ENCODE measurements at regions not wholly inside any gene's neighbourhood (a gene's known extent, or its start where the extent isn't known, plus 50 kb on each side); places are given as distances from the start of the nearest gene placed in this dataset.

DNA sequence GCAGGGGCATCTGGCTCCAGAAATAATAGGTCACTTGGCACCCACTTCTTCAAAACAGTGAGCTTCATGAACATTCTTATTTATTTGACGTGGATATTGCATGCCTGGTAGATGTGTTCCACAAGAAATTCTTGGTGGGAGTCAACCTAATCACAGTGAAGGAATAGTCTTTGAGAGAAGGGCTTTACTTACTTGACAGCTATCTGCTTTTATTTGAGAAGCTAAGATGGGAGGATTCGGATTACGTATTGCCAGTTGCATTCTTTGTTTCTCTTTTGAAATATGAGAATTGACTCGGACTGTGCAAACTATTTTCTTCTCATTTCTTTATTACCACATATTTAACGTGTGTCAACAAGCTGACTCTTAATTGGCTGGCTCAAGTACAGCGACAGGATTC lies 117.2 kb downstream of the FASLG start (continued):
- TF ChIP-seq, protein P1, sequence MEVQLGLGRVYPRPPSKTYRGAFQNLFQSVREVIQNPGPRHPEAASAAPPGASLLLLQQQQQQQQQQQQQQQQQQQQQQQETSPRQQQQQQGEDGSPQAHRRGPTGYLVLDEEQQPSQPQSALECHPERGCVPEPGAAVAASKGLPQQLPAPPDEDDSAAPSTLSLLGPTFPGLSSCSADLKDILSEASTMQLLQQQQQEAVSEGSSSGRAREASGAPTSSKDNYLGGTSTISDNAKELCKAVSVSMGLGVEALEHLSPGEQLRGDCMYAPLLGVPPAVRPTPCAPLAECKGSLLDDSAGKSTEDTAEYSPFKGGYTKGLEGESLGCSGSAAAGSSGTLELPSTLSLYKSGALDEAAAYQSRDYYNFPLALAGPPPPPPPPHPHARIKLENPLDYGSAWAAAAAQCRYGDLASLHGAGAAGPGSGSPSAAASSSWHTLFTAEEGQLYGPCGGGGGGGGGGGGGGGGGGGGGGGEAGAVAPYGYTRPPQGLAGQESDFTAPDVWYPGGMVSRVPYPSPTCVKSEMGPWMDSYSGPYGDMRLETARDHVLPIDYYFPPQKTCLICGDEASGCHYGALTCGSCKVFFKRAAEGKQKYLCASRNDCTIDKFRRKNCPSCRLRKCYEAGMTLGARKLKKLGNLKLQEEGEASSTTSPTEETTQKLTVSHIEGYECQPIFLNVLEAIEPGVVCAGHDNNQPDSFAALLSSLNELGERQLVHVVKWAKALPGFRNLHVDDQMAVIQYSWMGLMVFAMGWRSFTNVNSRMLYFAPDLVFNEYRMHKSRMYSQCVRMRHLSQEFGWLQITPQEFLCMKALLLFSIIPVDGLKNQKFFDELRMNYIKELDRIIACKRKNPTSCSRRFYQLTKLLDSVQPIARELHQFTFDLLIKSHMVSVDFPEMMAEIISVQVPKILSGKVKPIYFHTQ (CRISPR knock-in tag; IDR thresholded peaks at IDR 0.05): no peak
- TF ChIP-seq, protein P2, sequence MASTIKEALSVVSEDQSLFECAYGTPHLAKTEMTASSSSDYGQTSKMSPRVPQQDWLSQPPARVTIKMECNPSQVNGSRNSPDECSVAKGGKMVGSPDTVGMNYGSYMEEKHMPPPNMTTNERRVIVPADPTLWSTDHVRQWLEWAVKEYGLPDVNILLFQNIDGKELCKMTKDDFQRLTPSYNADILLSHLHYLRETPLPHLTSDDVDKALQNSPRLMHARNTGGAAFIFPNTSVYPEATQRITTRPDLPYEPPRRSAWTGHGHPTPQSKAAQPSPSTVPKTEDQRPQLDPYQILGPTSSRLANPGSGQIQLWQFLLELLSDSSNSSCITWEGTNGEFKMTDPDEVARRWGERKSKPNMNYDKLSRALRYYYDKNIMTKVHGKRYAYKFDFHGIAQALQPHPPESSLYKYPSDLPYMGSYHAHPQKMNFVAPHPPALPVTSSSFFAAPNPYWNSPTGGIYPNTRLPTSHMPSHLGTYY (CRISPR knock-in tag; IDR thresholded peaks at IDR 0.05): no peak
- TF ChIP-seq CREM (CRISPR knock-in tag; IDR thresholded peaks at IDR 0.05): no peak
- TF ChIP-seq, protein P3, sequence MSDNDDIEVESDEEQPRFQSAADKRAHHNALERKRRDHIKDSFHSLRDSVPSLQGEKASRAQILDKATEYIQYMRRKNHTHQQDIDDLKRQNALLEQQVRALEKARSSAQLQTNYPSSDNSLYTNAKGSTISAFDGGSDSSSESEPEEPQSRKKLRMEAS (CRISPR knock-in tag; IDR thresholded peaks at IDR 0.05): no peak
- TF ChIP-seq, protein P4, sequence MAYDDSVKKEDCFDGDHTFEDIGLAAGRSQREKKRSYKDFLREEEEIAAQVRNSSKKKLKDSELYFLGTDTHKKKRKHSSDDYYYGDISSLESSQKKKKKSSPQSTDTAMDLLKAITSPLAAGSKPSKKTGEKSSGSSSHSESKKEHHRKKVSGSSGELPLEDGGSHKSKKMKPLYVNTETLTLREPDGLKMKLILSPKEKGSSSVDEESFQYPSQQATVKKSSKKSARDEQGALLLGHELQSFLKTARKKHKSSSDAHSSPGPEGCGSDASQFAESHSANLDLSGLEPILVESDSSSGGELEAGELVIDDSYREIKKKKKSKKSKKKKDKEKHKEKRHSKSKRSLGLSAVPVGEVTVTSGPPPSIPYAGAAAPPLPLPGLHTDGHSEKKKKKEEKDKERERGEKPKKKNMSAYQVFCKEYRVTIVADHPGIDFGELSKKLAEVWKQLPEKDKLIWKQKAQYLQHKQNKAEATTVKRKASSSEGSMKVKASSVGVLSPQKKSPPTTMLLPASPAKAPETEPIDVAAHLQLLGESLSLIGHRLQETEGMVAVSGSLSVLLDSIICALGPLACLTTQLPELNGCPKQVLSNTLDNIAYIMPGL (CRISPR knock-in tag; IDR thresholded peaks at IDR 0.05): no peak

DNA sequence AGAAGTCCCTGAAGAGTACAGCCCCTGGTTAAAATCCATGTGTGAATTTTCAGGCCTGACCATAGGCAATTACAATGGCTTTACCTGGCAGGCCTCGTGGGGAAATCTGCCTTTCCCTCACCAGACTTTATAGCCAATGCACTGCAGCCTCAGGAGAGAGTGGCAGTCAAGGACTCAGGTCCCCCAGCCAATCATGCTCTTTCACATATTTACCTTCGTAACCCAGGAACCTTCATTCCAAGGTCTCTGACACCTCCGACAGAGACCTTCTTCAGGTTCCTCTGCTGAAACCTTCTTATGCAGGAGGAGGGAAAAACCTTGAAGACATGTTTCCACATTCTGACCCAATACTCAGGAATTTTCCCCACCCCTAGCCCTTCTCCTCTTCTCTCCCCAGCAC lies 118.9 kb downstream of the FASLG start:
- H3K27ac Mint-ChIP-seq: no peak overlapping the region
- H3K4me1 Mint-ChIP-seq: peaks cover 5% of the 10 kb centered on the region; the same call in 1 of the 2 replicates
- no peak for DNase-seq (ENCODE audit: low spot score)
- no peak overlapping the region for H3K4me3 Mint-ChIP-seq
- H3K27me3 Mint-ChIP-seq (ENCODE audit: low read depth): peaks cover 10% of the 10 kb centered on the region
- no peaks in the 10 kb centered on the region for H3K36me3 Mint-ChIP-seq
- peaks cover 2% of the 10 kb centered on the region for H3K9me3 Mint-ChIP-seq
- ATAC-seq: peak; percentile 78
- ChIA-PET CTCF (no interaction called here), POLR2A (no interaction called here)
- no peak for TF ChIP-seq ETV6 (CRISPR knock-in tag; IDR thresholded peaks at IDR 0.05)
- no peak for TF ChIP-seq TEAD4 (CRISPR knock-in tag; IDR thresholded peaks at IDR 0.05)
- TF ChIP-seq, protein P5, sequence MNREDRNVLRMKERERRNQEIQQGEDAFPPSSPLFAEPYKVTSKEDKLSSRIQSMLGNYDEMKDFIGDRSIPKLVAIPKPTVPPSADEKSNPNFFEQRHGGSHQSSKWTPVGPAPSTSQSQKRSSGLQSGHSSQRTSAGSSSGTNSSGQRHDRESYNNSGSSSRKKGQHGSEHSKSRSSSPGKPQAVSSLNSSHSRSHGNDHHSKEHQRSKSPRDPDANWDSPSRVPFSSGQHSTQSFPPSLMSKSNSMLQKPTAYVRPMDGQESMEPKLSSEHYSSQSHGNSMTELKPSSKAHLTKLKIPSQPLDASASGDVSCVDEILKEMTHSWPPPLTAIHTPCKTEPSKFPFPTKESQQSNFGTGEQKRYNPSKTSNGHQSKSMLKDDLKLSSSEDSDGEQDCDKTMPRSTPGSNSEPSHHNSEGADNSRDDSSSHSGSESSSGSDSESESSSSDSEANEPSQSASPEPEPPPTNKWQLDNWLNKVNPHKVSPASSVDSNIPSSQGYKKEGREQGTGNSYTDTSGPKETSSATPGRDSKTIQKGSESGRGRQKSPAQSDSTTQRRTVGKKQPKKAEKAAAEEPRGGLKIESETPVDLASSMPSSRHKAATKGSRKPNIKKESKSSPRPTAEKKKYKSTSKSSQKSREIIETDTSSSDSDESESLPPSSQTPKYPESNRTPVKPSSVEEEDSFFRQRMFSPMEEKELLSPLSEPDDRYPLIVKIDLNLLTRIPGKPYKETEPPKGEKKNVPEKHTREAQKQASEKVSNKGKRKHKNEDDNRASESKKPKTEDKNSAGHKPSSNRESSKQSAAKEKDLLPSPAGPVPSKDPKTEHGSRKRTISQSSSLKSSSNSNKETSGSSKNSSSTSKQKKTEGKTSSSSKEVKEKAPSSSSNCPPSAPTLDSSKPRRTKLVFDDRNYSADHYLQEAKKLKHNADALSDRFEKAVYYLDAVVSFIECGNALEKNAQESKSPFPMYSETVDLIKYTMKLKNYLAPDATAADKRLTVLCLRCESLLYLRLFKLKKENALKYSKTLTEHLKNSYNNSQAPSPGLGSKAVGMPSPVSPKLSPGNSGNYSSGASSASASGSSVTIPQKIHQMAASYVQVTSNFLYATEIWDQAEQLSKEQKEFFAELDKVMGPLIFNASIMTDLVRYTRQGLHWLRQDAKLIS (CRISPR knock-in tag; IDR thresholded peaks at IDR 0.05; ENCODE audit: borderline replicate concordance): no peak
- no peak for TF ChIP-seq GABPB1 (CRISPR knock-in tag; IDR thresholded peaks at IDR 0.05)
- TF ChIP-seq PRRX2 (CRISPR knock-in tag; IDR thresholded peaks at IDR 0.05): no peak
- no peak for TF ChIP-seq NFATC4 (CRISPR knock-in tag; IDR thresholded peaks at IDR 0.05)

DNA sequence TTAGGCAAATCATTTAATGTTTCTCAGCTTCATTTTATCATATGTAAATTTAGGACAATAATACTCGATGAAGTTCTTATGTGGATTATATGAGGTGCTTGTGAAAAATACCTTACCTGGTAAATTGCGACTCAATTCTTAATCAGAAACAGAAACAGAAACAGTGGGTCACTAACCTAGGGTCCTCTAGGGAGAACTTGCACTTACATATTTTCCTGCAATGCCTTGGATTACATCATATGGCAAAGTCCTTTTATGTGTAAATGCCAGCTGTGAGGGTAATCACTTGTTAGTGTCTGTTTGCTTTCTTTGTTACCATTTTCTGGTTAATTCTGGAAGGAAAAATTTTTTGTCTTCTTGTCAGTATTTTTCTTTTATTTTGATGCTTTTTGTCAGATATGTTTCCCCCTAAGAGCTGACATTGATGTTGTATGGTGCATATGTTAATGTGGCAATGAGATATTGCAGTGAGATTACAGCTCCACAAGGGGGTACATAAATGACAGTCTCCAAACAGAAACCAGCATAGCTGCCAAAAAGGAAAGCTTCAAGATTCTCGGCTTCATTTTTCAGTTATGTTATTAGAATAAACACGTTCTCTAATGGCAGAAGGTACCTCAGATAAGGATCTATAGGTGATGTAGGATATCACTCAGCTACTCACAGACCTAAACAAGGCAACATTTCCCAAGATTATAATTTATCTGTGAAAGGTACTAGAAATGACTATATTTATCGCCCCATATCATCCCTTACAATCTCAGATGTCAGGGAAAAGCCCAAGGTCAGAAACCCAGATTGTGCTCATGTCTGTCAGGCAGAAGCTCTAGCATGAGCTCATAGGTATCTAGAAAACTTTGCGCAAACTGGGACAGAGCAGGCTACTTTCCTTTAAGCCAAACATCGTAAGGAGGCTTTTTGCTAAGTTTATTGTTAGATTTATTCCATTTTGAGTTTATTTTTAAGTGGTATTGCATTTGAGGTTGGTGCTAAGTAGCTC lies 119.9 kb downstream of the FASLG start:
- DNase-seq (ENCODE audit: low spot score) (no peak), ATAC-seq (no peak)
- Mint-ChIP-seq H3K36me3 (no peaks in the 10 kb centered on the region), H3K4me3 (no peak overlapping the region), H3K27me3 (ENCODE audit: low read depth) (peaks cover 10% of the 10 kb centered on the region), H3K4me1 (peaks cover 5% of the 10 kb centered on the region; the same call in 1 of the 2 replicates), H3K9me3 (peaks cover 12% of the 10 kb centered on the region), H3K27ac (no peak overlapping the region)
- ChIA-PET CTCF (interaction anchor here (0.8 to 0.9 kb wide), 2 partner anchors 9 to 34 kb away, joined by 3 read pairs; no protein-coding TSS in a partner anchor), POLR2A (no interaction called here)
- no peak for TF ChIP-seq ZNF263 (CRISPR knock-in tag; IDR thresholded peaks at IDR 0.05; ENCODE audit: low read depth)
- no peak for TF ChIP-seq ZNF219 (CRISPR knock-in tag; IDR thresholded peaks at IDR 0.05; ENCODE audit: borderline replicate concordance)
- TF ChIP-seq TCF7 (CRISPR knock-in tag; IDR thresholded peaks at IDR 0.05; ENCODE audit: low read depth): no peak
- TF ChIP-seq TEAD1 (CRISPR knock-in tag; IDR thresholded peaks at IDR 0.05): no peak
- TF ChIP-seq RELA (CRISPR knock-in tag; IDR thresholded peaks at IDR 0.05; ENCODE audit: borderline replicate concordance): no peak
- no peak for TF ChIP-seq ZNF416 (CRISPR knock-in tag; IDR thresholded peaks at IDR 0.05)
- TF ChIP-seq, protein P6, sequence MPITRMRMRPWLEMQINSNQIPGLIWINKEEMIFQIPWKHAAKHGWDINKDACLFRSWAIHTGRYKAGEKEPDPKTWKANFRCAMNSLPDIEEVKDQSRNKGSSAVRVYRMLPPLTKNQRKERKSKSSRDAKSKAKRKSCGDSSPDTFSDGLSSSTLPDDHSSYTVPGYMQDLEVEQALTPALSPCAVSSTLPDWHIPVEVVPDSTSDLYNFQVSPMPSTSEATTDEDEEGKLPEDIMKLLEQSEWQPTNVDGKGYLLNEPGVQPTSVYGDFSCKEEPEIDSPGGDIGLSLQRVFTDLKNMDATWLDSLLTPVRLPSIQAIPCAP (CRISPR knock-in tag; IDR thresholded peaks at IDR 0.05): no peak
- no peak for TF ChIP-seq CREB1 (CRISPR knock-in tag; IDR thresholded peaks at IDR 0.05)
- TF ChIP-seq, protein P7, sequence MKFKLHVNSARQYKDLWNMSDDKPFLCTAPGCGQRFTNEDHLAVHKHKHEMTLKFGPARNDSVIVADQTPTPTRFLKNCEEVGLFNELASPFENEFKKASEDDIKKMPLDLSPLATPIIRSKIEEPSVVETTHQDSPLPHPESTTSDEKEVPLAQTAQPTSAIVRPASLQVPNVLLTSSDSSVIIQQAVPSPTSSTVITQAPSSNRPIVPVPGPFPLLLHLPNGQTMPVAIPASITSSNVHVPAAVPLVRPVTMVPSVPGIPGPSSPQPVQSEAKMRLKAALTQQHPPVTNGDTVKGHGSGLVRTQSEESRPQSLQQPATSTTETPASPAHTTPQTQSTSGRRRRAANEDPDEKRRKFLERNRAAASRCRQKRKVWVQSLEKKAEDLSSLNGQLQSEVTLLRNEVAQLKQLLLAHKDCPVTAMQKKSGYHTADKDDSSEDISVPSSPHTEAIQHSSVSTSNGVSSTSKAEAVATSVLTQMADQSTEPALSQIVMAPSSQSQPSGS (CRISPR knock-in tag; IDR thresholded peaks at IDR 0.05; ENCODE audit: borderline replicate concordance, low read depth): no peak
- TF ChIP-seq ZNF671 (CRISPR knock-in tag; IDR thresholded peaks at IDR 0.05): no peak
